T-helper 1 cell treated with Interleukin-12 subunit alpha and Interleukin-12 subunit beta and Interleukin-4 antibody, amounts not matched to agents 30 ng/mL and 1 ng/mL, for 36 hours (primary cell): ENCODE measurements at regions not wholly inside any gene's neighbourhood (a gene's known extent, or its start where the extent isn't known, plus 50 kb on each side); places are given as distances from the start of the nearest gene placed in this dataset.
"Not testable (repeated sequence)": the region's sequence is repeated elsewhere in the genome, so short reads cannot be mapped to it uniquely, and the experiment has no call there.

Source experiments
- intact Hi-C: fragments of 100-400 bp; cut with micrococcal nuclease; formaldehyde crosslinking; loops from one replicate; pipeline ENCODE4 v1.15.1; 2024

- intact Hi-C loops: no loop called here
Measured at GRCh38 chrX:76509775-76510174, 82.3 kb downstream of the MAGEE1 start.

DNA sequence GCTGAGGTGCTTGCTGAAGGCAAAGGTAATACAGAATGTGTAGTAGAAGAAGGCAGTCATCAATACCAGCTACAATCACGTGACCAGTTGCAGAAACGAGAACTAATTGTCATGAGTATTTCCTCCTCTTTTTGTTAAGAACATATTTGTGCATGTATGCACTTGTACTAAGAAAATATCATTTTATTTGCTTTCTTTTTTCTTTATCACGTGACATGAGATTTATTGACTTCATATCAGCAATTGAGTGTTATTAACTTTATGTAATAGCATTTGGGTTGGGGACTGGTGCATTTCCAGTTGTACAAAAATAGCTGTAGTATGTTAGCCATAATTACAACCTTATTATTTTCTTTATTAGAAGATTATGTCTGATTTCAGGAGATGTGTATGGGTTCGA, 90.0 kb downstream of the MAGEE1 start:
- intact Hi-C loops: no loop called here

GRCh38 chrX:76520273-76521054, 93.0 kb downstream of the MAGEE1 start:
- intact Hi-C loops: no loop called here

DNA sequence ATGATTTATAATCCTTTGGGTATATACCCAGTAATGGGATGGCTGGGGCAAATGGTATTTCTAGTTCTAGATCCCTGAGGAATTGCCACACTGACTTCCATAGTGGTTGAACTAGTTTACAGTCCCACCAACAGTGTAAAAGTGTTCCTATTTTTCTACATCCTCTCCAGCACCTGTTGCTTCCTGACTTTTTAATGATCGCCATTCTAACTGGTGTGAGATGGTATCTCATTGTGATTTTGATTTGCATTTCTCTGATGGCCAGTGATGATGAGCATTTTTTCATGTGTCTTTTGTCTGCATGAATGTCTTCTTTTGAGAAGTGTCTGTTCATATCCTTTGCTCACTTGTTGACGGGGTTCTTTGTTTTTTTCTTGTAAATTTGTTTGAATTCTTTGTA, 108.2 kb downstream of the MAGEE1 start:
- intact Hi-C loops: not testable (repeated sequence)

DNA sequence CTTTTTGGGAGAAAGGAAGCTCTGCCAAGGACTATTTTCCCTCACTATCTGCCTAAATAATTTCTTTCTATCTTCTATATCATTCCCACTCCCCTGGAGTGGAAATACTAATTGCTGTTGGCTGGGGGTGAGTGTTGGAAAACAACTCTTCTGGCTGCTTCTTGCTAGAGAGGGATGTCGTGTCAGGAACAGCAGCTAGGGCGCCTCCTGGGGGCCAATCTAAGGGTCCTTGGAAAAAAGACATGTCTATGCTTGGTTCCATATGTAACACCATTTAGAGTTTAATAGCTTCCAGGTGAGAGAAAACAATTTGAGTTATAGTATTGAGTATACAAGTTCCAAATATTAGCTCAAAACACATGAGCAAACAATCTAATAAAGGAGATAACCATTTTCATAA, 111.3 kb downstream of the MAGEE1 start:
- intact Hi-C loops: no loop called here

DNA sequence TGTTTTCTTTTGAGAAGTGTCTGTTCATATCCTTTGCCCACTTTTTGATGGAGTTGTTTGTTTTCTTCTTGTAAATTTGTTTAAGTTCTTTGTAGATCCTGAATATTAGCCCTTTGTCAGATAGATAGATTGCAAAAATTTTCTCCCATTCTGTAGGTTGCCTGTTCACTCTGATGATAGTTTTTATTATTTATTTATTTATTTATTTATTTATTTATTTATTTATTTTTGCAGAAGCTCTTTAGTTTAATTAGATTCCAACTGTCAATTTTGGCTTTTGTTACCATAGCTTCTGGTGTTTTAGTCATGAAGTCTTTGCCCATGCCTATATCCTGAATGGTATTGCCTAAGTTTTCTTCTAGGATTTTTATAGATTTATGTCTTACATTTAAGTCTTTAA, 115.9 kb downstream of the MAGEE1 start:
- intact Hi-C loops: not testable (repeated sequence)

DNA sequence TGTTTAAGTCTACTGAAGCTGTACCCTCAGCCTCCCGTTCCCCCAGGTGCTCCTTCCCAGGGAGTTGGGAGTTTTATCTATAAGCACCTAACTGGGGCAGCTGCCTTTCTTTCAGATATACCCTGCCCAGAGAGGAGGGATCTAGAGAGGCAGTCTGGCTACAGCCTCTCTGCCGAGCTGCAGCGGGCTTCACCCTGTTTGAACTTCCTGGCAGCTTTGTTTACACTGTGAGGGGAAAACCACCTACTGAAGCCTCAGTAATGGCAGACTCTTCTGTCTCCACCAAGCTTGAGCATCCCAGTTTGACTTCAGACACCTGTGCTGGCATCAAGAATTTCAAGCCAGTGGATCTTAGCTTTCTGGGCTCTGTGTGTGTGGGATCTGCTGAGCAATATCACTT, 122.5 kb downstream of the MAGEE1 start:
- intact Hi-C loops: loop anchor here (10.0 kb wide), 1 partner anchor 1475 kb away; no protein-coding TSS in a partner anchor

DNA sequence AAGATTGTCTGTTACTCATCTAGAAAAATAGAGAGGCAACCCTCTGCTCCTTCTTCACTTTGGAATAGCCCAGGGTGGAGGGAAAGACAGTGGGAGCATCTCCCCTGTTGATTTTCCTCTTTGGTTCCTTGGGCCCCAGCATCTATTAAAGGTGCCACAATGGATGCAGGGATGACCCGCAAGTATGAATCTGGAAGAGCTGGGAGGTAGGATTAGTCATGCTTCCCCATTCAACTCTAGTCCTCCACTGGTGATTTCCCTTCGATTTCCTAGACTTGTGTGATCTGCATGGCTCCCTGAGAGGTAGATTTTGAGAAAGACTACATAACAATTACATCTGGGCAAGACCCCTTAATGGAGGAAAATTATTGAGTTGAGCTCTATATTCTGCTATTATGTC, 127.8 kb downstream of the MAGEE1 start:
- intact Hi-C loops: loop anchor here (10.0 kb wide), 1 partner anchor 1470 kb away; no protein-coding TSS in a partner anchor

GRCh38 chrX:76555816-76556215, 128.3 kb downstream of the MAGEE1 start:
- intact Hi-C loops: loop anchor here (10.0 kb wide), 1 partner anchor 1469 kb away; no protein-coding TSS in a partner anchor

DNA sequence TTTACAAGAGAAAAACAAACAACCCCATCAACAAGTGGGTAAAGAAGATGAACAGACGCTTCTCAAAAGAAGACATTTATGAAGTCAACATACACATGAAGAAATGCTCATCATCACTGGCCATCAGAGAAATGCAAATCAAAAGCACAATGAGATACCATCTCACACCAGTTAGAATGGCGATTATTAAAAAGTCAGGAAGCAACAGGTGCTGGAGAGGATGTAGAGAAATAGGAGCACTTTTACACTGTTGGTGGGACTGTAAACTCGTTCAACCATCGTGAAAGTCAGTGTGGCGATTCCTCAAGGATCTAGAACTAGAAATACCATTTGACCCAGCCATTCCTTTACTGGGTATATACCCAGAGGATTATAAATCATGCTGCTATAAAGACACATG, 137.3 kb downstream of the MAGEE1 start:
- intact Hi-C loops: not testable (repeated sequence)

DNA sequence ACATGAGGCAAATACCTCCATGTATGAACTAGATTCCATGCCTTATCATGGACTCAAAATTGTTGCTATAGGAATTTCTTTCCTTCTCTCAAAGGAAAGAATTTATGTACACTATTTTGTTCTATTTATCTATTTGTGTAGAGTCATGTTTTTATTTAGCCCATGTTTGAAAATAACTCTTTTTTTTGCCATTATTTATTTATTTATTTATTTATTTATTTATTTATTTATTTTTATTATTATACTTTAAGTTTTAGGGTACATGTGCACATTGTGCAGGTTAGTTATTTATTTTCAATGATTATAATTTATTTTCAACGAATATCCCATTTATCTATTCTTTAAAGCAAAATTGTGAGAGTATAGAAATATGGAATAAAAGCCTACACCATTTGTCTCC, 177.9 kb downstream of the MAGEE1 start:
- intact Hi-C loops: no loop called here

- intact Hi-C loops: no loop called here
Measured at GRCh38 chrX:76617020-76617419, 189.5 kb downstream of the MAGEE1 start.

DNA sequence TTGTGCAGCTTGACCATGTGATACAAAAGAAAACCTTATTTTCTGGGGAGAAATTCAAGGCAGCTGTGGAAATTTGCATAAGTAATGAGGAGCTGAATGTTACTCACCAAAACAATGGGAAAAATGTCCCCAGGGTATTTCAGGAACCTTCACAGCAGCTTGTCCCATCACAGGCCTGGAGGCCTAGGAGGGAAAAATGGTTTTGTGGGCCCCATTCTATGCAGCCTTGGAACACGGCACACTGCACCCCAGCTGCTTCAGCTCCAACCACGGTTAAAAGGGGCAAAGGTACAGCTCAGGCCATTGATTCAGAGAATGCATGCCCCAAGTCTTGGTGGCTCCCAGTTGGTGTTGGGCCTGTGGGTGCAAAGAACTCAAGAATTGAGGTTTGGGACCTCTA, 216.1 kb downstream of the MAGEE1 start:
- intact Hi-C loops: no loop called here

GRCh38 chrX:76651369-76651768, 223.9 kb downstream of the MAGEE1 start:
- intact Hi-C loops: not testable (repeated sequence)

- intact Hi-C loops: no loop called here
Measured at GRCh38 chrX:76657499-76657898, 230.0 kb downstream of the MAGEE1 start.
